ENCODE measurements at regions not wholly inside any gene's neighbourhood (a gene's known extent, or its start where the extent isn't known, plus 50 kb on each side); places are given as distances from the start of the nearest gene placed in this dataset.

DNA sequence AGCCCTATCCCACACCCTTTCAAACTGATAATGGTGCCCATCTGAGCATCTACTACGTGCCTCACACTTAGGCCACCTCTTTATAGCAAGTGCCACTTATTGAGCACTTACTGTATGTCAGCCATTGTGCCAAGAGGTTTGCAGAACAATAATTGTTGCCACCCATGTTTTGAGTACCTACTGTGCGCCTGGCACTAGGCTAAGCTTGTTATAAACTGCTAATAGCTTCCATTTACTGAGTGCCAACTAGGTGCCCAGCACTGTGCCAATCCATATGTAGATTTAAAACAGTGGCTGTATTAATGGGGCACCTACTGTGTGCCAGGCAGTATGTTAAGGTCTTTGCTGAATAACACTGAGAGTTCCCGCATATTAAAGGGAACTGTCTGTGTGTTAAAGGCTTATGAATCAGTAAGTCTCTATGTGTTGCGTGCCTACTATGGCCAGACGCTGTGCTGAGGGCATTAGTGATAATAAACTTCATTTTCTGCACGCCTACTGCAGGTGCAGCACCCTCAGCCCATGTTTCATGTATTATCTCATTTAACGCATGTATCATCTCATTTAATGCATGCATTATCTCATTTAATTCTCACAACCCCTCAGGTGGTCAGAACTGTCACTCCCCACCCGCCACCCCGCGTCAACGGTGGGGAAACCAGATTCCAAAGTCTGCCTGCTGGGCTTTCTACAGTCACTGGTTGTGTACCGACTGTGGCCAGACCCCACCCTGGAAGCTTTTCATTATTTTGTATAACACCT lies 105.0 kb downstream of the PTPRS start:
- TF ChIP-seq, protein P1, sequence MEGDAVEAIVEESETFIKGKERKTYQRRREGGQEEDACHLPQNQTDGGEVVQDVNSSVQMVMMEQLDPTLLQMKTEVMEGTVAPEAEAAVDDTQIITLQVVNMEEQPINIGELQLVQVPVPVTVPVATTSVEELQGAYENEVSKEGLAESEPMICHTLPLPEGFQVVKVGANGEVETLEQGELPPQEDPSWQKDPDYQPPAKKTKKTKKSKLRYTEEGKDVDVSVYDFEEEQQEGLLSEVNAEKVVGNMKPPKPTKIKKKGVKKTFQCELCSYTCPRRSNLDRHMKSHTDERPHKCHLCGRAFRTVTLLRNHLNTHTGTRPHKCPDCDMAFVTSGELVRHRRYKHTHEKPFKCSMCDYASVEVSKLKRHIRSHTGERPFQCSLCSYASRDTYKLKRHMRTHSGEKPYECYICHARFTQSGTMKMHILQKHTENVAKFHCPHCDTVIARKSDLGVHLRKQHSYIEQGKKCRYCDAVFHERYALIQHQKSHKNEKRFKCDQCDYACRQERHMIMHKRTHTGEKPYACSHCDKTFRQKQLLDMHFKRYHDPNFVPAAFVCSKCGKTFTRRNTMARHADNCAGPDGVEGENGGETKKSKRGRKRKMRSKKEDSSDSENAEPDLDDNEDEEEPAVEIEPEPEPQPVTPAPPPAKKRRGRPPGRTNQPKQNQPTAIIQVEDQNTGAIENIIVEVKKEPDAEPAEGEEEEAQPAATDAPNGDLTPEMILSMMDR (IDR thresholded peaks at IDR 0.05; ENCODE audit: low read depth, low read length, missing input control), result no peak
- no peak for TF ChIP-seq YY1 (IDR thresholded peaks at IDR 0.05)
- TF ChIP-seq TAF1 (conservative IDR thresholded peaks at IDR 0.05), result no peak
- no peak for TF ChIP-seq RAD21 (IDR thresholded peaks at IDR 0.05)
- no peak for TF ChIP-seq GABPA (IDR thresholded peaks at IDR 0.05 in 1 of 2, conservative IDR thresholded peaks at IDR 0.05 in 1 of 2)
- TF ChIP-seq, protein P2, sequence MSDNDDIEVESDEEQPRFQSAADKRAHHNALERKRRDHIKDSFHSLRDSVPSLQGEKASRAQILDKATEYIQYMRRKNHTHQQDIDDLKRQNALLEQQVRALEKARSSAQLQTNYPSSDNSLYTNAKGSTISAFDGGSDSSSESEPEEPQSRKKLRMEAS (IDR thresholded peaks at IDR 0.05), result no peak
- TF ChIP-seq, protein P3, sequence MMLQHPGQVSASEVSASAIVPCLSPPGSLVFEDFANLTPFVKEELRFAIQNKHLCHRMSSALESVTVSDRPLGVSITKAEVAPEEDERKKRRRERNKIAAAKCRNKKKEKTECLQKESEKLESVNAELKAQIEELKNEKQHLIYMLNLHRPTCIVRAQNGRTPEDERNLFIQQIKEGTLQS (IDR thresholded peaks at IDR 0.05), result no peak
- no peak for TF ChIP-seq HNF4A (conservative IDR thresholded peaks at IDR 0.05)
- no peak for TF ChIP-seq FOXA1 (IDR thresholded peaks at IDR 0.05)
- no peak for TF ChIP-seq SP1 (IDR thresholded peaks at IDR 0.05)
- TF ChIP-seq, protein P4, sequence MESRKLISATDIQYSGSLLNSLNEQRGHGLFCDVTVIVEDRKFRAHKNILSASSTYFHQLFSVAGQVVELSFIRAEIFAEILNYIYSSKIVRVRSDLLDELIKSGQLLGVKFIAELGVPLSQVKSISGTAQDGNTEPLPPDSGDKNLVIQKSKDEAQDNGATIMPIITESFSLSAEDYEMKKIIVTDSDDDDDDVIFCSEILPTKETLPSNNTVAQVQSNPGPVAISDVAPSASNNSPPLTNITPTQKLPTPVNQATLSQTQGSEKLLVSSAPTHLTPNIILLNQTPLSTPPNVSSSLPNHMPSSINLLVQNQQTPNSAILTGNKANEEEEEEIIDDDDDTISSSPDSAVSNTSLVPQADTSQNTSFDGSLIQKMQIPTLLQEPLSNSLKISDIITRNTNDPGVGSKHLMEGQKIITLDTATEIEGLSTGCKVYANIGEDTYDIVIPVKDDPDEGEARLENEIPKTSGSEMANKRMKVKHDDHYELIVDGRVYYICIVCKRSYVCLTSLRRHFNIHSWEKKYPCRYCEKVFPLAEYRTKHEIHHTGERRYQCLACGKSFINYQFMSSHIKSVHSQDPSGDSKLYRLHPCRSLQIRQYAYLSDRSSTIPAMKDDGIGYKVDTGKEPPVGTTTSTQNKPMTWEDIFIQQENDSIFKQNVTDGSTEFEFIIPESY (IDR thresholded peaks at IDR 0.05), result no peak

Measured in liver (tissue), 3 donors.